D721Med (cell line): ENCODE measurements at regions not wholly inside any gene's neighbourhood (a gene's known extent, or its start where the extent isn't known, plus 50 kb on each side); places are given as distances from the start of the nearest gene placed in this dataset.

Experiments used
- DNase-seq: peaks from one replicate; pipeline ENCODE4 v3.0.0; 2011; ENCODE audit warnings: low spot score; ENCODE audit not compliant: insufficient read length
- FAIRE-seq: peaks from 2 replicates; lab custom pipeline; 2011; peaks lifted over from hg19 to GRCh38; lab: Jason Lieb, UNC
- CTCF ChIP-seq: IDR thresholded peaks from 2 replicates; pipeline ENCODE4 v1.5.1; 2012; ENCODE audit warnings: mild to moderate bottlenecking, control low read depth; ENCODE audit not compliant: insufficient read depth; ENCODE audit errors: missing control alignments

GRCh38 chr2:235398321-235398720 is 95.5 kb upstream of the AGAP1 start:
- FAIRE-seq (no peak), DNase-seq (no peak)
- no peak for TF ChIP-seq CTCF

DNA sequence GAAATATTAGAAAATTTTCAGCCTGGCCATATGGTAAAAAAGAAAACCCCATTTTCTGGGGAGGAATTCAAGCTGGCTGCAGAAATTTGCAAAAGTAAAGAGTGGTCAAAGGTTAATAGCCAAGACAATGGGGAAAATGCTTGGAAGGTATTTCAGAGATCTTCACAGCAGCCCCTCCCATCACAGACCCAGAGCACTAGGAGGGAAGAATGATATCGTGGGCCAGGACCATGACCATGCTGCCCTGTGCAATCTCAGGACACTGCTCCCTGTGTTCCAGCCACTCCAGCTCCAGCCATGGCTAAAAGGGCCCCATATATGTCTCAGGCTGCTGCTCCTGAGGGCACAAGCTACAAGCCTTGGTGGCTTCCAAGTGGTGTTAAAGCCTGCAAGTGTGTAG is 93.9 kb upstream of the AGAP1 start:
- no peak for DNase-seq
- no peak for FAIRE-seq

DNA sequence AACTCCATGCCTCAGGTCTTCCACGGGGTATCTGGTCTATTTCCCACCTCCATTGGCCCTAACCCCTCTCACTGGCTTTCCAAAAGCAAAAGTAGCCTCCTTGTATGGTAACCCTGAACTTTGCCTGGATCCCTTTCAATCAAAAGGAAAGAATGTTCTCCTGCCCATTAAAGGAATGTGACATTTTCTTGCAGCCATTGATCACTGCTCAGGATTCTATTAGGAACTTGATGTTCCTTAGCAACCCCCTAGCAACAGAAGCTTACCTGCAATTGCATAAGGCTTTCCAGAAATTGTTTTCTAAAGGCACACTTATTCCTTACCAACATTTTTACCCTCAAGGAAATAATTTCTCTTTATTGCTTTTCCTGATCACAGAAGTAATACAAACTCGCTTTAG is 91.4 kb upstream of the AGAP1 start:
- TF ChIP-seq CTCF, result no peak
- FAIRE-seq, result no peak
- no peak for DNase-seq

More for the DNA sequence above, 93.9 kb upstream of the AGAP1 start:
- TF ChIP-seq CTCF, result no peak

GRCh38 chr2:235405612-235406361 is 88.1 kb upstream of the AGAP1 start:
- DNase-seq (no peak), FAIRE-seq (no peak)
- TF ChIP-seq CTCF, result no peak

GRCh38 chr2:235406430-235406829 is 87.4 kb upstream of the AGAP1 start:
- no peak for TF ChIP-seq CTCF
- no peak for FAIRE-seq
- DNase-seq, result no peak

- no peak for TF ChIP-seq CTCF
- FAIRE-seq, result no peak
- DNase-seq, result no peak
Observed at GRCh38 chr2:235411905-235412485, 81.8 kb upstream of the AGAP1 start.

- no peak for TF ChIP-seq CTCF
- DNase-seq (no peak), FAIRE-seq (no peak)
Observed at GRCh38 chr2:235413064-235413463, 80.8 kb upstream of the AGAP1 start.
